ENCODE measurements at regions not wholly inside any gene's neighbourhood (a gene's known extent, or its start where the extent isn't known, plus 50 kb on each side); places are given as distances from the start of the nearest gene placed in this dataset.

DNA sequence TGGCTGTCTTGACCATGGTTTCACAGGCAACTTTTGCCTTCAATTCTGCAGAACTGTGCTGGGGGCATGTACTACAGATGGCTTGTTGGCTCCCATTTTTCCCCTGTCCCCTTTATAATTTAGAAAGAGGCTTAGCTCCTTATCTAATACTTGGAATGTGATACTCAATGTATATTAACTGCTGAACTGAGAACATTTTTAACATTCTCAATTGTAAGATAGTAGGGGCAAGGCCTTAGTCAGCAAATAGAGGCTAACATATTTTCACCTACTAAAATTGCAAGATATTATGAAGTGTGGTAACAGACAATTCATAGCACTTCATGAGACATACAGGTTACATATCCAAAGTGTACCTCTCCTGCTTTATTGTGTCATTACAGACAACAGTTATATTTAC lies 118.1 kb upstream of the ZNF366 start:
- TF ChIP-seq, protein P1, sequence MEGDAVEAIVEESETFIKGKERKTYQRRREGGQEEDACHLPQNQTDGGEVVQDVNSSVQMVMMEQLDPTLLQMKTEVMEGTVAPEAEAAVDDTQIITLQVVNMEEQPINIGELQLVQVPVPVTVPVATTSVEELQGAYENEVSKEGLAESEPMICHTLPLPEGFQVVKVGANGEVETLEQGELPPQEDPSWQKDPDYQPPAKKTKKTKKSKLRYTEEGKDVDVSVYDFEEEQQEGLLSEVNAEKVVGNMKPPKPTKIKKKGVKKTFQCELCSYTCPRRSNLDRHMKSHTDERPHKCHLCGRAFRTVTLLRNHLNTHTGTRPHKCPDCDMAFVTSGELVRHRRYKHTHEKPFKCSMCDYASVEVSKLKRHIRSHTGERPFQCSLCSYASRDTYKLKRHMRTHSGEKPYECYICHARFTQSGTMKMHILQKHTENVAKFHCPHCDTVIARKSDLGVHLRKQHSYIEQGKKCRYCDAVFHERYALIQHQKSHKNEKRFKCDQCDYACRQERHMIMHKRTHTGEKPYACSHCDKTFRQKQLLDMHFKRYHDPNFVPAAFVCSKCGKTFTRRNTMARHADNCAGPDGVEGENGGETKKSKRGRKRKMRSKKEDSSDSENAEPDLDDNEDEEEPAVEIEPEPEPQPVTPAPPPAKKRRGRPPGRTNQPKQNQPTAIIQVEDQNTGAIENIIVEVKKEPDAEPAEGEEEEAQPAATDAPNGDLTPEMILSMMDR (IDR thresholded peaks at IDR 0.05), result no peak
- DNase-seq (no peak), ATAC-seq (no peak)
- Histone ChIP-seq H3K4me1 (ENCODE audit: low read depth) (no peaks in the 10 kb centered on the region), H3K4me3 (no peak overlapping the region), H3K9me3 (no peaks in the 10 kb centered on the region), H3K36me3 (ENCODE audit: low read depth) (no peaks in the 10 kb centered on the region)
- intact Hi-C loops (cut with DNase I, micrococcal nuclease), result no loop called here

DNA sequence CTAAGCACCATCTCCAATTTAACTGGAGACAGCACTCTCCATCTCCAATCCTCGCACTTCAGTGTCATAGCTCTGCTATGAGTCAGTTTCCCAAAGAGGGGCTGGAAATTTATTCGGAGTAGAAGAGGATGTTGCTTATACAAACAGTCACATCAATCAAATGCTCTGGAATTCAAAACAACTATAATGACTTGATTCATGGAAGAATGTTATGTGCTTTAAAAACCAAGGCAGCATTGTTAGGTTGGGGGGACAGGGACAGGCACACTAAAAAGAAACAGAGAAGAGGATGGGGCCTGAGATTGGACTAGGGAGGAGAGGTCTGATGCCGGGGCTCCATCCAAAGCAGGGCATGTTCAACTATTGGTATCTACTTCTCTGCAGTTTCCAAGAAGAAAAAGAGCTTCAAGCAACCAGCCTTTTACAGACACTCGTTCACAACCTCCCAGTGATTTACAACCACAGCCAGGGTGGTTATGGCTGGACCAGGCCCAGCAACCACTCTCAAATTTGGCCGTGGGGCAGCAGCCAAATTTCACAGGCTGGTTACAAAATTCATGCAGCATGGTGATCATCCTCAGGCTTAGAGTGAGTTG lies 117.5 kb upstream of the ZNF366 start:
- DNase-seq (no peak), ATAC-seq (no peak)
- H3K4me3 ChIP-seq, result no peak overlapping the region
- TF ChIP-seq, protein P1 (IDR thresholded peaks at IDR 0.05), result no peak
- intact Hi-C loops (cut with DNase I, micrococcal nuclease), result no loop called here
- no peaks in the 10 kb centered on the region for H3K4me1 ChIP-seq (ENCODE audit: low read depth)
- no peaks in the 10 kb centered on the region for H3K36me3 ChIP-seq (ENCODE audit: low read depth)
- H3K9me3 ChIP-seq, result no peaks in the 10 kb centered on the region

DNA sequence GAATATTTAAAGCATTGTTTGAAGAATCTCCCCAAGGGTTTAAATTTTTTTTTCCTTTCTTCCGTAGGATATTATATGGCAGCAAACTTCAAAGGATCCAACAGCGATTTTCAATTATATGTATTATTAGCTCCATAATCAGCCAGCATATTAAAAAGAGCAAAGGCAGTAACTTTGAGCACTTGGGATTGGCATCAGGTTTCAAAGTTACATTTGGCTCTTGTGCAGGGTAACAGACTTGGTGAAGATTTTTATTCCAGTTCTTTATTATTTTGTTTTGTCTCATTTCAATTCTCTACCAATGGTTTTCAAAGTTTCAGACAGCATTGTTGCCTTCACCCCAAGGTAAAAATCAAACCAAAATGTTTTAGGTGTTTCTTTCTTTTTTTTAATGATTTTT lies 116.7 kb upstream of the ZNF366 start:
- H3K36me3 ChIP-seq (ENCODE audit: low read depth), result no peaks in the 10 kb centered on the region
- no peak for ATAC-seq
- TF ChIP-seq, protein P1 (IDR thresholded peaks at IDR 0.05), result no peak
- no peak overlapping the region for H3K4me3 ChIP-seq
- no peak for DNase-seq
- H3K4me1 ChIP-seq (ENCODE audit: low read depth), result no peaks in the 10 kb centered on the region
- intact Hi-C loops (cut with DNase I, micrococcal nuclease), result no loop called here
- no peaks in the 10 kb centered on the region for H3K9me3 ChIP-seq

DNA sequence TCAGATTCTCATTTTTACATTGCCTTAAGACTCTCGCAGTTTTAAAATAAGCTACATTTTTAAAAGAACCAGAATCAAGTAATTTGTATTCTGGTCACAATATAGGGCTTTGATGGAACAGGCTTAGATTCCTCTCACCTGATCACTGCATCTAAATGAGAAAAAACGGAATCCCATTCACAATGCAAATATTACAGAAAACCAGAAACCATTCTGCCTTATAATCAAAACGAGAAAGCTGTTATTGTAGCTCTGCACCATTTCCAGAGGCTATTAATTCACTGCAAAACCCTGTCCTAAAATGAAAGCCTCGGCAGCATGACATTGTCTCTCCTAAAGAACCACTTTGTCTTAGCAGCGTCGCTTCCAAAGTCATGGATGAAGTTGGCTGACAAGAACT lies 116.1 kb upstream of the ZNF366 start:
- Histone ChIP-seq H3K36me3 (ENCODE audit: low read depth) (no peaks in the 10 kb centered on the region), H3K4me3 (no peak overlapping the region), H3K4me1 (ENCODE audit: low read depth) (no peaks in the 10 kb centered on the region), H3K9me3 (no peaks in the 10 kb centered on the region)
- intact Hi-C loops (cut with DNase I, micrococcal nuclease), result no loop called here
- DNase-seq (no peak), ATAC-seq (no peak)
- TF ChIP-seq, protein P1 (IDR thresholded peaks at IDR 0.05), result no peak

- H3K4me1 ChIP-seq (ENCODE audit: low read depth), result no peaks in the 10 kb centered on the region
- TF ChIP-seq, protein P1 (IDR thresholded peaks at IDR 0.05), result no peak
- intact Hi-C loops (cut with DNase I, micrococcal nuclease), result no loop called here
- no peak for ATAC-seq
- H3K36me3 ChIP-seq (ENCODE audit: low read depth), result no peaks in the 10 kb centered on the region
- H3K9me3 ChIP-seq, result no peaks in the 10 kb centered on the region
- no peak overlapping the region for H3K4me3 ChIP-seq
- DNase-seq, result no peak
Measured at GRCh38 chr5:72622170-72622760, 115.1 kb upstream of the ZNF366 start.
